HFFc6 (cell line): ENCODE measurements at regions not wholly inside any gene's neighbourhood (a gene's known extent, or its start where the extent isn't known, plus 50 kb on each side); places are given as distances from the start of the nearest gene placed in this dataset.

Experiments used
- DNase-seq: peaks from one replicate; pipeline ENCODE4 v3.0.0-alpha.2; 2018
- H3K27ac Mint-ChIP-seq: 2 replicates; pipeline ENCODE4 v1.8.0; 2020; ENCODE audit warnings: mild to moderate bottlenecking, mixed read lengths
- H3K27me3 Mint-ChIP-seq: 2 replicates; pipeline ENCODE4 v1.8.0; 2021; ENCODE audit warnings: mild to moderate bottlenecking, moderate library complexity, mixed read lengths; ENCODE audit not compliant: insufficient read depth
- H3K36me3 Mint-ChIP-seq: 2 replicates; pipeline ENCODE4 v1.8.0; 2021; ENCODE audit warnings: low read depth, mixed read lengths
- H3K4me1 Mint-ChIP-seq: 2 replicates; pipeline ENCODE4 v1.8.0; 2020; ENCODE audit warnings: low read depth, mixed read lengths
- H3K4me3 Mint-ChIP-seq: 2 replicates; pipeline ENCODE4 v1.8.0; 2020; ENCODE audit warnings: mild to moderate bottlenecking, moderate library complexity, mixed read lengths
- H3K9me3 Mint-ChIP-seq: 2 replicates; pipeline ENCODE4 v1.8.0; 2020; ENCODE audit warnings: mild to moderate bottlenecking, mixed read lengths
- CTCF ChIP-seq: fragments of 200-600 bp; sonication (generic); IDR thresholded peaks from 2 replicates; pipeline ENCODE4 v1.5.0; 2021; ENCODE audit warnings: antibody characterized with exemption, mild to moderate bottlenecking

- no peak for TF ChIP-seq CTCF
- 0 out of 2 replicates have a peak, but pooled peaks cover 3% of the 10 kb centered on the region for H3K27me3 Mint-ChIP-seq
- peaks cover 25% of the 10 kb centered on the region for H3K9me3 Mint-ChIP-seq
- no peak for DNase-seq
- H3K27ac Mint-ChIP-seq, result no peak overlapping the region
- no peaks in the 10 kb centered on the region for H3K4me1 Mint-ChIP-seq
- no peak overlapping the region for H3K4me3 Mint-ChIP-seq
- H3K36me3 Mint-ChIP-seq, result no peaks in the 10 kb centered on the region
Measured at GRCh38 chr5:43973318-43973717, 370.3 kb downstream of the NNT start.

- Mint-ChIP-seq H3K27me3 (peaks cover 4% of the 10 kb centered on the region; the same call in 1 of the 2 replicates), H3K4me3 (no peak overlapping the region)
- no peak for TF ChIP-seq CTCF
Measured at GRCh38 chr5:43967165-43967564, 364.2 kb downstream of the NNT start.

GRCh38 chr5:43959144-43959543 is 356.2 kb downstream of the NNT start:
- Mint-ChIP-seq H3K36me3 (no peaks in the 10 kb centered on the region), H3K9me3 (peaks cover 21% of the 10 kb centered on the region), H3K4me3 (no peak overlapping the region), H3K27ac (no peak overlapping the region), H3K4me1 (no peaks in the 10 kb centered on the region), H3K27me3 (no peaks in the 10 kb centered on the region; the same call in 1 of the 2 replicates)
- no peak for DNase-seq
- no peak for TF ChIP-seq CTCF

More at GRCh38 chr5:43967165-43967564, 364.2 kb downstream of the NNT start:
- Mint-ChIP-seq H3K9me3 (peaks cover 49% of the 10 kb centered on the region), H3K36me3 (no peaks in the 10 kb centered on the region), H3K27ac (no peak overlapping the region), H3K4me1 (no peaks in the 10 kb centered on the region)
- DNase-seq, result no peak

- H3K27me3 Mint-ChIP-seq, result no peaks in the 10 kb centered on the region
- TF ChIP-seq CTCF, result no peak
- no peaks in the 10 kb centered on the region for H3K36me3 Mint-ChIP-seq
- no peaks in the 10 kb centered on the region for H3K4me1 Mint-ChIP-seq
- H3K27ac Mint-ChIP-seq, result no peak overlapping the region
- H3K9me3 Mint-ChIP-seq, result peaks cover 22% of the 10 kb centered on the region
- no peak for DNase-seq
- H3K4me3 Mint-ChIP-seq, result no peak overlapping the region
Measured at GRCh38 chr5:43947935-43948334, 345.0 kb downstream of the NNT start.

- TF ChIP-seq CTCF, result no peak
- Mint-ChIP-seq H3K36me3 (no peaks in the 10 kb centered on the region), H3K27me3 (no peaks in the 10 kb centered on the region), H3K27ac (no peak overlapping the region), H3K4me1 (no peaks in the 10 kb centered on the region), H3K9me3 (peaks cover 31% of the 10 kb centered on the region), H3K4me3 (no peak overlapping the region)
- DNase-seq, result no peak
Measured at GRCh38 chr5:43941806-43942205, 338.8 kb downstream of the NNT start.

GRCh38 chr5:43940562-43940961 is 337.6 kb downstream of the NNT start:
- no peak for TF ChIP-seq CTCF
- Mint-ChIP-seq H3K27ac (no peak overlapping the region), H3K27me3 (no peaks in the 10 kb centered on the region), H3K36me3 (no peaks in the 10 kb centered on the region), H3K4me1 (no peaks in the 10 kb centered on the region), H3K9me3 (peaks cover 29% of the 10 kb centered on the region), H3K4me3 (no peak overlapping the region)
- no peak for DNase-seq
